Hindlimb muscle (tissue), 1 donor: ENCODE measurements at regions not wholly inside any gene's neighbourhood (a gene's known extent, or its start where the extent isn't known, plus 50 kb on each side); places are given as distances from the start of the nearest gene placed in this dataset.
A peak's percentile ranks its signal among the peaks of the same experiment; 100 is the strongest.
"Not testable (repeated sequence)": the region's sequence is repeated elsewhere in the genome, so short reads cannot be mapped to it uniquely, and the experiment has no call there.

Source experiments
- DNase-seq: peaks from one replicate; pipeline ENCODE4 v3.0.0-alpha.2; 2013

DNA sequence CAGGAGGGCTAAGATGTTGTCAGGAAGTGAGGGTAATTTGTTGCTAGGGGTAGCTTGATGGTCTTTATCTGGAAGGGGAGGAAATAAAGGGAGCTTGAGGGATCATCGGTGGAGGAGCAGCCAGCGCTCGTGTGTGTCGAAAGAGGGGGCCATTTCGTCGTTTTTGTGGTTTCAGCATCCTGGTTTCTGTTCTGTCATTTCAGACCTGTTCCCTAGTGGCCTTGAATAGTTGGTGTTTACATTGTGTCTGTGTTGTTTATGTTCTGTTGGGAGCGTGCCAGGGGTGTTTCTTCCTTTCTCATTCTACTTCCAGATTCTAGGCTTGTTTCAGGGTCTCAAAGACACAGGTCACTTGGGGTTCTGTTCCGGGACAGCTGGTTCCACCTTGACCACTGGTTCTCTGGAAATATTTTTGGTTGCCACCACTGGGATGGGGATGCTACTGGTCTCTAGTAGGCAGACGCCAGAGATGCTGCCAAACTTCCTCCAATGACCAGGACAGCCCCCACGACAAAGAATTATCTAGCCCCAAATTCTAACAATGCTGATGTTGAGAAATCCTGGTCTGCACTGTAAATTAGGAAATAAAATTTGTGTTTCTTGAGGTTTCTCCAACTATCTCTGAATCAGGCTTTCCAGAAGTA, 113.9 kb upstream of the NAA20 start:
- peak; percentile 47 for DNase-seq

DNA sequence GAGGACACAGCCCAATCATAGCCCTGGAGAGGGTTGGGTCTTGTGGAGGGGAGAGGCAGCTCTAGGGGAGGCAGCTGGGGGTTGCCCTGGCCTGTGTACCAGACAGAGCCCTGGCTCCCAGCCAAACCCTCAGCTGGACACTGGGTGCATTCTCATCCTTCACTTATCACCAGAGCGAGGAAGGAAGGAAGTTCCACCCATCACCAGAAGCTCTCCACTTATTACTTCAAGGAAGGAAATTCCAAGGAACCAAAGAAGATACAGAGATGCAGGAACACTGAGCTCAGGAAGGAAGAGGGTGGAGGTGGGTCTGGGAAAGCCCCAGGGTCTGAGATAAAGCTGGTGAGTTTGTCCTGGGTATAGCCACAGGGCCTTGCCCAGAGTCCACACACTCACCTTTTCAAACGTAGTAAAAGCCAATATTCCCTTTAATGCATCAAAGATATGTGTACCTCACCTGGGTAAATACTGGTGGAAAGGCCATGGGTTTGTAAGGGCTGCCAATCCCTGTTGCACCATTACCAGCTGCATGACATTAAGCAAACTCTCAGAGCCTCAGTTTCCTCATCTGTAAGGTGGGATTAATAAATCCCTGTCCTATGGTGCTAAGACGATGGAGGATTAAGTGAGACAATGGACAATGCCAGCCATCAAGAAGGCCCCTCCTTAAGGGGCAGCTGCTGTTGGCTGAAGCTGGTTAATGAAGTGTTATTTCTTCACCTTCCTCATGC, 109.7 kb upstream of the NAA20 start:
- no peak for DNase-seq

DNA sequence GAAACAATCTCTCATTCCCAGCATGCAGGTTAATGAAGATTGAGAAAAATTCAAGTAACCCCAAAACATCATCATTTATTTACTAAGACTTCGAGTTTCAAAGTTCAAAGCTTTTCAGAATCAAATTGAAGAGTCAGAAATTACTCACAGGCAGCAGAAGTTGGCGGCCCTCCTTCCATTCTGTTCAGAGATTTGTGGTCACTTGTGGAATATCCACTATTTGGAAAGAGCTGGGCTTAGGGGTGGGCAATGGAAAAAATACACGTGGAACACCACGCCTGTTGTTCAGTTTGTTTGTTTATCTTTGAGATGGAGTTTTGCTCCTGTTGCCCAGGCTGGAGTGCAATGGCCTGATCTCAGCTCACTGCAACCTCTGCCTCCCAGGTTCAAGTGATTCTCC, 108.6 kb upstream of the NAA20 start:
- DNase-seq, result no peak

DNA sequence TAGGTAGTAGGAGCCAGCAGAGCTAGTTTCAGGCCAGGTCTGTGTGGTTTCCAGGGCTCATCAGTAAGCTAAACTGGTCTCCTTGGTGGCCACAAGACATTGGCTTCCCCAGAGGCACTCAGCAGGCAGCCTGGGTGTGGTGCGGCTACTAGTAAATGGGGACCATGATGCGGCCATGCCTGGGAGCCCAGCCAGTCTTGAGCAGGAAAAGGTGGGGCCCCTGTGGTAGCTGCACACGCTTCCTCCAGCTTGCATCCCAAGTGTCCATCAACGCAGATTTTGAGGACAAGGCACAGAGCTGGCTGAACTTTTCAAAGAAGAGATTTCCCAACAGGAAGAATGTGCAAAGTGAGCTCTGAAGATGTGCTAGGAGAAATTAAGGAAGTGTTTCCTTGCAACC, 107.4 kb upstream of the NAA20 start:
- DNase-seq, result no peak

DNA sequence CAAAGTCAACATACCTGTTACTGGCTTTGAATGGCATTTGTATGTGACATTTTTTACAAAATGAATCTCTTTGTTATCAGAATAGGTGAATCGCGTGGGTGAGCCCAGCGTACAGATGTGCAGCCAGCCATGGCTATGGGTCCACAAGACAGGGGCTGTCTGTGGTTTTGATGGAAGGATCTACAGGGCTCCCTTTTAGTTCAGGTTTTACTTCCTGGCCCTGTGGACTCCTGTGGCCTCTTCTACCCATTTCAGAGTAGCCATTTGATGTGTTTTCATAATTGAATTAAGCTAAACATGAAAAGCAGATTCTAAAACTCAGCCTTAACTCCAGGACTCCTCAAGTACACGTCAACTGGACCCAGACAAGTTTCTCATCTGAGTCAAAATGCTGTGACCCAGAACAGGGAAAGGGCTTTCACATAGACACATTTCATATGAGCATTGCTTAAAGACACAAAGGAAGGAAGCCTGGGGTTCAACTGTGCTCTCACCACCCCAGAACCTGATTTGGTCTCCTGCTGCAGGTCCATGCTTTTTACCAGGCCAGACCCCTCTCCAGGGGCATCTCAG, 105.3 kb upstream of the NAA20 start:
- DNase-seq, result no peak

DNA sequence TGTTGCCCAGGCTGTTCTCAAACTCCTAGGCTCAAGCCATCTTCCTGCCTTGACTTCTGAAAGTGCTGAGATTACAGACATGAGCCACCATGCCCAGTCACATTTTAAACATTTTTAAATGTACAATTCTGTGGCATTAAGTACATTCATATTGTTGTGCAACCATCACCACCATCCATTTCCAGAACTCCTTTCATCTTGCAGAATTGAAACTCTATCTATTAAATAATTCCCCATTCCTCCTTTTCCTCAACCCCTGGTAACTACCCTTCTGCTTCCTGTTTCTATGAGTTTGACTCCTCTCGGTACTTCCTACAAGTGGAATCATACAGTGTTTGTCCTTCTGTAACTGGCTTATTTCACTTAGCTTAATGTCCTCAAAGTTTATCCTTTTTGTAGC, 103.8 kb upstream of the NAA20 start:
- DNase-seq, result no peak

DNA sequence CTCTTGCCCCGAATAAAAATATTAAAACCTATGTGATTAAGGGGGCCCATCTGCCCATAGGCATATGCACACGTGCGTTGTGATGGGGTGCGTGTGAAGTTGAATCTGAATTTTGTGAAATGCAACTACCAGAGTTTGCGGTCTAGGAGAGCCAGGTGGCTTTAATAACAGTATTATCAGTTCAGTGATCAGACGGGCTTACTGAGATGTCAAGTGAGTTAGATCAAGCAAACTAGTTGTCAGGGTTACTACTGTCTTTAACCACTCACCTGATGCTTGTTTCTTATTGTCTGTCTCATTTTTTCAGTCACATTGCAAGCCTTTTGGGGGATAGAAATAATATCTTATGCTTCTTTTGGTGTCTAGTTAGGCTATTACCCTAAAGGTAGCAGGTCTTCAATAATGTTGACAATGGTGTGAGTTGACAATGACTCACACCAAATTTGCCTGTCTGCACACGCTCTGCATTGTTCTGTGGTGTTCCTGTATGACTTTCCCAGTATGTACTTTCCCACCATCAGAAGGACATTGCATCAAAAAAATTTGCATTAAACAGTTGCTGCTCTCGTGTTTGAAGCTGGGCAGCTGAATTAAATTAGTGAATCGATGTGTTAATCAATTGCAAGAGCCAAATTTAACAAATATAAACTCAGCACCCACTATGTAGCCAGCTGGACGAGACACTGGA, 103.1 kb upstream of the NAA20 start:
- DNase-seq, result no peak

DNA sequence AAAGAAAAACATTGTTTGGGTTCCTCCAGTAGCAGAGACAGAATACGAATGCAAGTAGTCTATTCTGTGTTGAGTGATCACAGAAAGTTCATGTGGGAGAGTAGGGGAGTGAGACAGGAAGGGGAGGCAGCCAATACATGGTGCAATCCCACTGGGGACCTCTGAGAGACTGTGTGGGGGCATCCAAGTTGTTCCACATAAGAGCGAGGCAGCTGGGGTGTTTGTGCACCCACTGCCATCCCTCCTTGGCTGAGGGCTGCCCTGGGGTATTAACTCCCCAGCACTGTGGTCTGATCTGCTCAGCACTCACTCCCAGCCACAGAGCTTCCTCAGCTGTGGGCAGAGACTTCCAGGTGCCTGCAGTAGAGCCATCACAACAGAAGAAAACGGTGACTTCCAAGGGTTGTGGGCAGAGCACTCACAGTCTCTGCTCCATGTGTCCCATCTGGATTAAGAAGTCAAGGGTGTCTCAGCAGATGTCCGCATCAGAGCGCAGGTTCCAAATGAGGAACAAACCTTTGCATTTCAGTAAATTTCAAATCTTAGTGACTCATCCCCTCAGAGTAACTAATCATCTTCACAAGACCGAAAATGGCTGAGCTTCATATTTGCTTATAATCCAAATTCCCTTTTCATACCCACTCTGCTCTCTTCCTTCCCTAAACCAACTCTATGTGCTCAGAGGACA, 101.9 kb upstream of the NAA20 start:
- no peak for DNase-seq

DNA sequence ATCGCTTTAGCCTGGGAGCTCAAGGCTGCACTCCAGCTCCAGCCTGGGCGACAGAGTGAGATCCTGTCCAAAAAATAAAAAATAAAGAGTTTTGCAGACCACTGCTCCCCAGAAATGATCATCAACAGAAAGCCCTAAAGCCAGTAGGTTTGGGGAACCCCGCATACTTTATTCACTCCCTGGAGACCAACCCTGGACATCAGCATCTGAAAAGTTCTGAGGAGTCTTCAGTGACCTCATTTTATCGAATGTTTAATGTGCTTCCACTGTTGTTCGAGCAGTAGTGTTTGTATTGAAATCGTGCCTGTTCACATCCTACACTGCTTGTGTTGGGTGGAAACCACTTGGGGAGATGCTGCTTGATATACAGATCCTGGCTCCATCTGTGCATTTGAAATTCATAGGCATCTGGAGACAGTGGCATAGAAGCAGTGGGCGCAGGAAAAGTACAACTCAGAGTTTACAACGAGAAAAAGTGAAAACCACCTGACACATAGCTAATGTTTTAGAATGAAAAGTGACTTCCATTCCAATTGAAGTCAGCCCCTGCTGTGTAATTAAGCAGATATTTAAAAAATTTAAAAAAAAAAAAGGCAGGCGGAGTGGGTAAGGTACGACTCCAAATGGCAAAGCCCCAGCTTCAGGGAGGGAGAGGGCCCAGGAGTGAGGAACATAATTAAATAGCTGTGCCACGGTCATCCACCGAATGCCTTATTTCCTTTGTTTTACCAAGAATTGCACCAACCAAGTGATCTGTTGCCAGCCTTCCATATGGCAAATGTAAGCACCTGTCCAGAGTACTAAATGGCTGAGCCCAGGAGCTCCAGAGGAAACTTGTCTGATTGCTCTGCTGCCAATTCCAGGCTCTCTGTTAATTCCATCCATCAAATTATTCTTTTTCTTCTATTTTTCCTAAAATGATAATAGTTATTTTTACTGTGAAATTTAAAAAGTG, 100.4 kb upstream of the NAA20 start:
- no peak for DNase-seq

DNA sequence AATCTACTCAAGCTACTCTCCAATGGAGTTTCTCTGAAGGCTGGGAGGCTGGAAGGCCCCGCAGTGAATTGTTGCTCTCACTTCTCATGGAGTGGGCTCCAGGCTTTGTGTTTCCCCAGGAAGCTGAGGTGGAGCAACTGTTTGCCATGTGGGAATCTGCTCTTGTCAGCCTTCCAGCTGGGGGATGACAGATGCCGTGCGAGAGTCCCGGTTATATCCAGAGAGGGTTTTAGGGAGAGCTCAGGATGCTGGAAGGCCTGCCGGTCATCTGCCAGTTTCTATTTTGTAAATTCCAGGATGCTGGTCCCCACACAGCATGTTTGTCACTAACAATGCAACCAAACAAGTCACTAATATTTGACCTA, 98.2 kb upstream of the NAA20 start:
- peak; percentile 23 for DNase-seq

DNA sequence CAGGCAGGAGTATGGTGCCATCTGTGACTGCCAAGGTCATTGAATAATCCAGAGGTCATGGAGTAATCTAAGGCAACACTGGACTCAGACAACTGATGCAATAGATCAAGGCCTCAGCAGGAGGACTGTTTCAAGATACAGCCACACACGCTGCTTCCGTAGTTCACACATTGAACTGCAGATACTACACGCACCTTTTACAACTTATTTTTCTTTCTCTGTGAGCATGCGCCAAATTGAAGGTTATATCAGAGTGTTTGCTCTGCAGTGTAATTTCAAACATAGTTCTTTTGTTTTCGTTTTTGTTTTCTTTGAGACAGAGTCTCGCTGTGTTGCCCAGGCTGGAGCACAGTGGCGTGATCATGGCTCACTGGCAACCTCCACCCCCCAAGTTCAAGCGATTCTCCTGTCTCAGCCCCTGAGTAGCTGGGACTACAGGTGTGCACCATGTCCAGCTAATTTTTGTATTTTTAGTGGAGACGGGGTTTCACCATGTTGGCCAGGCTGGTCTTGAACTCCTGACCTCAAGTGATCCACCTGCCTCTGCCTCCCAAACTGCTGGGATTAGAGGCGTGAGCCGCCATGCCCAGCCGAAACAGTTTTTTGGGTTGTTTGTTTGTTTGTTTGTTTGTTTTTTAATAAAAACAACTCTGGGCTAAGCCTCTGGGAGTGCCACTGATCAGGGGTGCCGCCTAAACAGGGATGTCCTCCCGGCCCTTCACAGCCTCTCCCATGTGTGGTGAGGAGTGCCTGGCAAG, 96.6 kb upstream of the NAA20 start:
- no peak for DNase-seq

DNA sequence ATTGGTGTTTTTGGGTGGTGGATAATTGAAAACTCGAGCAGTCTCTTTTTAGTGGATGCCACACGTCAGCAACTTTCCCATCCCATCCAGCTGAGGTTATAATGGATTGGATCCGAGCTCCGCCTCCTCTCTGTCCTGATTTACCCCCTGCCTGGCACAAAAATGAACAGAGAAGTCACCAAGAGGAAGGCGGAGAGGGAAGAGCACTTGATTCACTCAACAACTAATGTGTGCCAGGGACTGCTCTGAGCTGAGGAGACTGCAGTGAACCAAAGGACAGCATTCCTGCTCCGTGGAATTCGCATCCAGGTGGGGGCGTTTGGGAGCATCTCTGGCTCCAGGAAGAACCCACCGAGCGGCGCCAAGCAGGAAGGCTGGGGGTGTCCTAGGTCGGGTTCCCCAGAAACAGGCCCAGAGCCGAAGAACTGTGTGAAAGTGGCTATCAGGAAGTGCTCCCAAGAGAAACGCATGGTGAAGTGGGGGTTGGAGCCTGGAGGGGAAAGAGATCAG, 95.8 kb upstream of the NAA20 start:
- no peak for DNase-seq

DNA sequence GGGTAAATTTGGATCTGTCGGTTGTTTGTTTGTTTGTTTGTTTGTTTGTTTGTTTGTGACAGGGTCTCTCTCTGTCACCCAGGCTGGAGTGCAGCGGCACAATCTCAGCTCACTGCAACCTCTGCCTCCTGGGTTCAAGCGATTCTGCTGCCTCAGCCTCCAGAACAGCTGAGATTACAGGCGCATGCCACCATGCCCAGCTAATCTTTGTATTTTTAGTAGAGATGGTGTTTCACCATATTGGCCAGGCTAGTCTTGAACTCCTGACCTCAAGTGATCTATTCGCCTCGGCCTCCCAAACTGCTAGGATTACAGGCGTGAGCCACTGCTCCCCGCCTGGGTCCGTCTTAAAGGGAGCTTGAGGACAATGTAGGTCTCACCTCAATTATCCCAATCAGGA, 95.3 kb upstream of the NAA20 start:
- not testable (repeated sequence) for DNase-seq

DNA sequence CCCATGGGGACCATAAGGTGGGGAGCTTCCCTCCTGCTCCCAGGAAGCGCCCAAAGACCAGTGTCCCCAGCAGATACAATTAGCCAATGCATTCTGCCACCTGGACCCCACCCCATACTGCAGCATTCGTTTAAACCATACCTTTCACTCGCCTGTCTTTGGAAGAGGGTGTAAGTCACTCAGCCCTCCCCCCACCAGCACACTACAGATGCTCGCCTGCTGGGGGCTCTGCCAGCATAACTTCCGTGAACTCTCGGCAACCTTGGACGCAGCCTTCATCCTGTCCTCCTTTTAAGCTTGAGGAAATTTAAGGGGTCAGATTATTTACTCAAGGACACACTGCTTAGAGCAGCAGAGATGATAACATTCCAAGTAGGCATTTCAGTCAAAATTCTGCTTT, 94.4 kb upstream of the NAA20 start:
- no peak for DNase-seq

DNA sequence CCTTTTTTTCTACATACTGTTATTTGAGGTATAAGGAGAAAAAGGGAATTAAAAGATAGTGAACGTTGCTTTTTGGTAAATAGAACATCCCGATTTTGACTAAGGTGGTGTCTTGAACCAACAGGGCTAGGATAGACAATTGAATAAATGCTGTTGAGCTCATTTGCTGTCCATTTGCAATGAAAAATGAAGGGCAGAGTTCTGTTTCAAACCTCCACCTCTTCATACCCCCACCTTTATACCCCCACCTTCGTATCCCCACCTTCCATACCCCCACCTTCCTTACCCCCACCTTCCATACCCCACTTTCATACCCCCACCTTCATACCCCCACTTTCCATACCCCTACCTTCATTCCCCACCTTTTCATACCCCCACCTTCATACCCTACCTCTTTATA, 93.4 kb upstream of the NAA20 start:
- no peak for DNase-seq

DNA sequence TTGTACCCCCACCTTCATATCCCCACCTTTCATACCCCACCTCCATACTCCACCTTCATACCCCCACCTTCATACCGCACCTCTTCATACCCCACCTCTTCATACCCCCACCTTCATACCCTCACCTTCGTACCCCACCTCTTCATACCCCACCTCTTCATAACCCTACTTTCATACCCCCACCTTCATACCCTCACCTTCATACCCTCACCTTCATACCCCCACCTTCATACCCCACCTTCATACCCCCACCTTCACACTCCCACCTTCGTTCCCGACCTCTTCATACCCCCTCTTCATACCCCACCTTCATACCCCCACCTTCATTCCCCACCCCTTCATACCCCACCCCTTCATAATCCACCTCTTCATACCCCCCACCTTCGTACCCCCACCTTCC, 92.9 kb upstream of the NAA20 start:
- DNase-seq, result no peak

DNA sequence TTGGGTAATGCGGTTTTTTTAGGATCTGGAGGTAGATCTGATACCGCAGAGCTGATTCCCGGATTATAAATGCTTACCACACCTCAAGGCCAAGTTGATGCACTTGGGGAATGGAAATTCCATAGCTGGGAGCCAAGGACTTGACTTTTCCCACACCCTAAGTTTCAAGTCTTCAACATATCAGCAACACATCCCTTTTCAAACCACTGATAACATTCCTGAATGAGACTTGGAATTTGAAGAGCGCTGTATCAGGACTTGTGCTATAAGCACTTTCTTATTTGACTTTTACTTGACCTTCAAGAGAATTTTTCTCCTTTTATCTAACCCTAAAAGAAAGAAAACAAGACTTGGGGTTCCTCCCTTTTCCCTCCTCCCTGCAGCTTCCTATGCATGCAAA, 90.6 kb upstream of the NAA20 start:
- DNase-seq, result no peak

DNA sequence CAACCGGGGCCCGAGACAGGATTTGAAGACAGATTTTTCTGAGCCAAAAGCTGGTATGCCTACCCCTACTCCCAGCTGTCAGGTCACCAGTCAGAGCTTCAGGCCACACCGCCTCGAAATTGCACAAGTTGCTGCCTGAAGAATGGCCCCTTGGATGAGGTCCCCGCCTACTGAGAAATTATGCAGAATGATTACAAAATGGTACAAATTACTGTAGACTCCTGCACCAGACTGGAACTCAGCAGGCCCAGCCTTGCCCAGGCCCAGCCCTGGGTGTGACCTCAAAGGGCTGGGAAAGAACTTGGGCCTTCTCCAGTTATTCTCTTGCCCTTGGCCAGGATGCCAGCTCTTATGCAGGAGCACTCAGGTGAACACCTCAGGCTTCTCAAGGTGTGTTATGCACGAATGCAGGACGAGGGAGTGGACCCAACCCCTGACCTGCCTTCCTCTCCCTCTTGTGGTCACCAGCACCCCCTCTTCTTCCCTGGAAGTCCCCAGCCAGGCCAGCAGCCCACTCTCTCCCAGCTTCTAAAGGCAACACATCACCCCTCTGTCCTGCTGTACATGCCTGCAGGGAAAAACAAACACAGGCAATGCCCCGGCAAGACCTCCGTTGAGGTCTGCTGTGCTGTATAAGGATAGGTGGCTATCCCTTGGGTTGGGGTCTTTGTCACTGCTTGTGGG, 88.7 kb upstream of the NAA20 start:
- no peak for DNase-seq

DNA sequence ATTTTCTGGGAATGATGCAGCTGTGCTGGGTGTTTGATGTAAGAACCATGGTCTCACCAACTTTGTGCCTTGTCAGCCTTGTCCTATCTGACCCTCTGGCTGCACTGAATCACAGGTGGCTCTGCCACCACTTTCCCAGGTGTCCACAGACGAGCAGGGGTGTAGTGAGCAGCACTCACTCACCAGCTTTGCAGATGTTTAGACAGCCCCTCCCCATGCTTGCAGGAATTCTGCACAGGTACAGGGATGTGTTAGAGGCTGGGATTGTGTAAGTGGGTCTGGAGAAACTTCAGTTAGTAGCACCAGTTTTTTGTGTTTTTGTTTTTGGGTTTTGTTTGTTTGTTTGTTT, 88.2 kb upstream of the NAA20 start:
- no peak for DNase-seq

DNA sequence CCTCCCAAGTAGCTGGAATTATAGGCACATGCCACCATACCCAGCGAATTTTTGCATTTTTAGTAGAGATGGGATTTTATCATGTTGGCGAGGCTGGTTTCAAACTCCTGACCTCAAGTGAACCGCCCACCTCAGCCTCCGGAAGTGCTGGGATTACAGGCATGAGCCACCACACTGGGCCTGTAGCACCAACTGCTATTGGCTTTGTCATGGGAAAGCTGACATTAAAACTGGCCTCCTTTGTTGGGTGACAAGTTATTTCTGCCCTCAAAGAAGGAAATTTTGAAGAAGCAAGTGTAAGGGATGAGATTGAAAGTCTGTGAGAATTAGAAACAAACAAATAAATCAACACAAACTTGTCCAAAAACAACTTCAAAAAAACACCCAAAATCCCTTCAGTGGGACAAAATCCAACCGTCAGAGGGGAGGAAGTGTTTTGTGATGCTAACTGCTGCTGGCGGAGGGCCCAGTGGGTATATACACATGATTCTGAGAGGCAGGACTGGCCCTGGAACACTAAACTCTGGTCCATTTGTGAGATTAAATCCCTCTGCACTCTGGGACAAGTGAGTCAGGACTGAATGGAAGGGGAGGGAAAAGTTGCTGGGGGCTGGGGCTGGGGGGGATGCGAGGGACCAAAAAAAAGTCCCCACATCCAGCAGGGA, 87.5 kb upstream of the NAA20 start:
- DNase-seq, result no peak
